ENCODE measurements at regions not wholly inside any gene's neighbourhood (a gene's known extent, or its start where the extent isn't known, plus 50 kb on each side); places are given as distances from the start of the nearest gene placed in this dataset.

GRCh38 chr6:27091661-27092315 lies 155.7 kb upstream of the PRSS16 start (continued):
- TF ChIP-seq ZBTB33 (IDR thresholded peaks at IDR 0.05) = no peak
- TF ChIP-seq, protein P1, sequence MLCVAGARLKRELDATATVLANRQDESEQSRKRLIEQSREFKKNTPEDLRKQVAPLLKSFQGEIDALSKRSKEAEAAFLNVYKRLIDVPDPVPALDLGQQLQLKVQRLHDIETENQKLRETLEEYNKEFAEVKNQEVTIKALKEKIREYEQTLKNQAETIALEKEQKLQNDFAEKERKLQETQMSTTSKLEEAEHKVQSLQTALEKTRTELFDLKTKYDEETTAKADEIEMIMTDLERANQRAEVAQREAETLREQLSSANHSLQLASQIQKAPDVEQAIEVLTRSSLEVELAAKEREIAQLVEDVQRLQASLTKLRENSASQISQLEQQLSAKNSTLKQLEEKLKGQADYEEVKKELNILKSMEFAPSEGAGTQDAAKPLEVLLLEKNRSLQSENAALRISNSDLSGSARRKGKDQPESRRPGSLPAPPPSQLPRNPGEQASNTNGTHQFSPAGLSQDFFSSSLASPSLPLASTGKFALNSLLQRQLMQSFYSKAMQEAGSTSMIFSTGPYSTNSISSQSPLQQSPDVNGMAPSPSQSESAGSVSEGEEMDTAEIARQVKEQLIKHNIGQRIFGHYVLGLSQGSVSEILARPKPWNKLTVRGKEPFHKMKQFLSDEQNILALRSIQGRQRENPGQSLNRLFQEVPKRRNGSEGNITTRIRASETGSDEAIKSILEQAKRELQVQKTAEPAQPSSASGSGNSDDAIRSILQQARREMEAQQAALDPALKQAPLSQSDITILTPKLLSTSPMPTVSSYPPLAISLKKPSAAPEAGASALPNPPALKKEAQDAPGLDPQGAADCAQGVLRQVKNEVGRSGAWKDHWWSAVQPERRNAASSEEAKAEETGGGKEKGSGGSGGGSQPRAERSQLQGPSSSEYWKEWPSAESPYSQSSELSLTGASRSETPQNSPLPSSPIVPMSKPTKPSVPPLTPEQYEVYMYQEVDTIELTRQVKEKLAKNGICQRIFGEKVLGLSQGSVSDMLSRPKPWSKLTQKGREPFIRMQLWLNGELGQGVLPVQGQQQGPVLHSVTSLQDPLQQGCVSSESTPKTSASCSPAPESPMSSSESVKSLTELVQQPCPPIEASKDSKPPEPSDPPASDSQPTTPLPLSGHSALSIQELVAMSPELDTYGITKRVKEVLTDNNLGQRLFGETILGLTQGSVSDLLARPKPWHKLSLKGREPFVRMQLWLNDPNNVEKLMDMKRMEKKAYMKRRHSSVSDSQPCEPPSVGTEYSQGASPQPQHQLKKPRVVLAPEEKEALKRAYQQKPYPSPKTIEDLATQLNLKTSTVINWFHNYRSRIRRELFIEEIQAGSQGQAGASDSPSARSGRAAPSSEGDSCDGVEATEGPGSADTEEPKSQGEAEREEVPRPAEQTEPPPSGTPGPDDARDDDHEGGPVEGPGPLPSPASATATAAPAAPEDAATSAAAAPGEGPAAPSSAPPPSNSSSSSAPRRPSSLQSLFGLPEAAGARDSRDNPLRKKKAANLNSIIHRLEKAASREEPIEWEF (IDR thresholded peaks at IDR 0.05; ENCODE audit: insufficient replicate concordance, low read depth, low read length) = no peak
- TF ChIP-seq BRCA1 (IDR thresholded peaks at IDR 0.05; ENCODE audit: low read depth, low read length) = no peak
- TF ChIP-seq NFXL1 (IDR thresholded peaks at IDR 0.05; ENCODE audit: borderline replicate concordance) = no peak
- TF ChIP-seq SRF (IDR thresholded peaks at IDR 0.05; ENCODE audit: low read depth in 2 of 2, low read length in 2 of 2) = no peak
- TF ChIP-seq, protein P2, sequence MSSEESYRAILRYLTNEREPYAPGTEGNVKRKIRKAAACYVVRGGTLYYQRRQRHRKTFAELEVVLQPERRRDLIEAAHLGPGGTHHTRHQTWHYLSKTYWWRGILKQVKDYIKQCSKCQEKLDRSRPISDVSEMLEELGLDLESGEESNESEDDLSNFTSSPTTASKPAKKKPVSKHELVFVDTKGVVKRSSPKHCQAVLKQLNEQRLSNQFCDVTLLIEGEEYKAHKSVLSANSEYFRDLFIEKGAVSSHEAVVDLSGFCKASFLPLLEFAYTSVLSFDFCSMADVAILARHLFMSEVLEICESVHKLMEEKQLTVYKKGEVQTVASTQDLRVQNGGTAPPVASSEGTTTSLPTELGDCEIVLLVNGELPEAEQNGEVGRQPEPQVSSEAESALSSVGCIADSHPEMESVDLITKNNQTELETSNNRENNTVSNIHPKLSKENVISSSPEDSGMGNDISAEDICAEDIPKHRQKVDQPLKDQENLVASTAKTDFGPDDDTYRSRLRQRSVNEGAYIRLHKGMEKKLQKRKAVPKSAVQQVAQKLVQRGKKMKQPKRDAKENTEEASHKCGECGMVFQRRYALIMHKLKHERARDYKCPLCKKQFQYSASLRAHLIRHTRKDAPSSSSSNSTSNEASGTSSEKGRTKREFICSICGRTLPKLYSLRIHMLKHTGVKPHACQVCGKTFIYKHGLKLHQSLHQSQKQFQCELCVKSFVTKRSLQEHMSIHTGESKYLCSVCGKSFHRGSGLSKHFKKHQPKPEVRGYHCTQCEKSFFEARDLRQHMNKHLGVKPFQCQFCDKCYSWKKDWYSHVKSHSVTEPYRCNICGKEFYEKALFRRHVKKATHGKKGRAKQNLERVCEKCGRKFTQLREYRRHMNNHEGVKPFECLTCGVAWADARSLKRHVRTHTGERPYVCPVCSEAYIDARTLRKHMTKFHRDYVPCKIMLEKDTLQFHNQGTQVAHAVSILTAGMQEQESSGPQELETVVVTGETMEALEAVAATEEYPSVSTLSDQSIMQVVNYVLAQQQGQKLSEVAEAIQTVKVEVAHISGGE (CRISPR knock-in tag; IDR thresholded peaks at IDR 0.05) = no peak
- TF ChIP-seq POLR2AphosphoS5 (IDR thresholded peaks at IDR 0.05; ENCODE audit: low read length) = no peak
- TF ChIP-seq FOXK2 (IDR thresholded peaks at IDR 0.05) = no peak
- no peak for TF ChIP-seq NR2F1 (conservative IDR thresholded peaks at IDR 0.05)
- TF ChIP-seq MXI1 (IDR thresholded peaks at IDR 0.05; ENCODE audit: low read depth, low read length) = no peak
- TF ChIP-seq MTA2 (IDR thresholded peaks at IDR 0.05; ENCODE audit: low read depth) = no peak
- TF ChIP-seq ZNF207 (IDR thresholded peaks at IDR 0.05; ENCODE audit: borderline replicate concordance) = no peak
- TF ChIP-seq NBN (IDR thresholded peaks at IDR 0.05) = peak; percentile 49; the same call in 1 of the 2 replicates
- TF ChIP-seq SPI1 (IDR thresholded peaks at IDR 0.05; ENCODE audit: borderline replicate concordance, insufficient read depth, low read depth, low read length) = no peak
- TF ChIP-seq CHD2 (IDR thresholded peaks at IDR 0.05; ENCODE audit: borderline replicate concordance, low read depth, low read length) = no peak
- no peak for TF ChIP-seq WRNIP1 (IDR thresholded peaks at IDR 0.05; ENCODE audit: borderline replicate concordance, low read depth, low read length)
- TF ChIP-seq MYC (IDR thresholded peaks at IDR 0.05; ENCODE audit: insufficient read depth, insufficient read length, insufficient replicate concordance, low read length, severe bottlenecking) = no peak
- TF ChIP-seq EED (IDR thresholded peaks at IDR 0.05; ENCODE audit: low read depth) = no peak
- 0 out of 2 replicates have a peak, but pooled peaks have one; percentile 8 for TF ChIP-seq TCF7 (IDR thresholded peaks at IDR 0.05; ENCODE audit: borderline replicate concordance)
- TF ChIP-seq, protein P3, sequence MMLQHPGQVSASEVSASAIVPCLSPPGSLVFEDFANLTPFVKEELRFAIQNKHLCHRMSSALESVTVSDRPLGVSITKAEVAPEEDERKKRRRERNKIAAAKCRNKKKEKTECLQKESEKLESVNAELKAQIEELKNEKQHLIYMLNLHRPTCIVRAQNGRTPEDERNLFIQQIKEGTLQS (IDR thresholded peaks at IDR 0.05; ENCODE audit: borderline replicate concordance, extremely low read depth, low read depth, low read length) = no peak
- TF ChIP-seq POLR2A (IDR thresholded peaks at IDR 0.05; ENCODE audit: low read depth, low read length) = no peak
